ENCODE measurements at regions not wholly inside any gene's neighbourhood (a gene's known extent, or its start where the extent isn't known, plus 50 kb on each side); places are given as distances from the start of the nearest gene placed in this dataset.

DNA sequence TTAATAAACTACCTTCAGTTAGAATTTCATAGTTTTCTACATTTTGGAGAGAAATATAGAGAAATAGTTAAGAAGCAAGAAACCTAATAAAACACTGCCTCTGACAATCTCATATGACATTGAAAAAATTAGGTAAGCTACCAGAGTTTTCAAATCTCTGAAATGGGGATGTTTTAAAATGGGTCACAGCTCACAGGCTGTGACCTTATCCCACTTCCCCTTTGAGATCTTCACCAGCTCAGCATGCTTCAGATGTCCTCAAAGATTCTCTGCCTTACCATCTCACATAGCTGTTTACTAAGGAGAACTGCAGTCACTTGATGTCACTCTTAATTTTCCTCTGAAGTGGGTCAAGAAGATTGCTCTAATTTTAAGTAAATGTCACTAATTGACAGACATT is 717.8 kb downstream of the JRKL start:
- TF ChIP-seq, protein P1, sequence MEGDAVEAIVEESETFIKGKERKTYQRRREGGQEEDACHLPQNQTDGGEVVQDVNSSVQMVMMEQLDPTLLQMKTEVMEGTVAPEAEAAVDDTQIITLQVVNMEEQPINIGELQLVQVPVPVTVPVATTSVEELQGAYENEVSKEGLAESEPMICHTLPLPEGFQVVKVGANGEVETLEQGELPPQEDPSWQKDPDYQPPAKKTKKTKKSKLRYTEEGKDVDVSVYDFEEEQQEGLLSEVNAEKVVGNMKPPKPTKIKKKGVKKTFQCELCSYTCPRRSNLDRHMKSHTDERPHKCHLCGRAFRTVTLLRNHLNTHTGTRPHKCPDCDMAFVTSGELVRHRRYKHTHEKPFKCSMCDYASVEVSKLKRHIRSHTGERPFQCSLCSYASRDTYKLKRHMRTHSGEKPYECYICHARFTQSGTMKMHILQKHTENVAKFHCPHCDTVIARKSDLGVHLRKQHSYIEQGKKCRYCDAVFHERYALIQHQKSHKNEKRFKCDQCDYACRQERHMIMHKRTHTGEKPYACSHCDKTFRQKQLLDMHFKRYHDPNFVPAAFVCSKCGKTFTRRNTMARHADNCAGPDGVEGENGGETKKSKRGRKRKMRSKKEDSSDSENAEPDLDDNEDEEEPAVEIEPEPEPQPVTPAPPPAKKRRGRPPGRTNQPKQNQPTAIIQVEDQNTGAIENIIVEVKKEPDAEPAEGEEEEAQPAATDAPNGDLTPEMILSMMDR (IDR thresholded peaks at IDR 0.05) = no peak
- H3K4me3 Mint-ChIP-seq = no peak overlapping the region
- no peak for DNase-seq
- H3K36me3 Mint-ChIP-seq (ENCODE audit: low read depth) = no peaks in the 10 kb centered on the region
- H3K27ac Mint-ChIP-seq = no peak overlapping the region
- peaks cover 14% of the 10 kb centered on the region for H3K9me3 Mint-ChIP-seq
- H3K4me1 Mint-ChIP-seq (ENCODE audit: low read depth) = no peaks in the 10 kb centered on the region
- no peaks in the 10 kb centered on the region; the same call in 1 of the 2 replicates for H3K27me3 Mint-ChIP-seq (ENCODE audit: insufficient read depth)

DNA sequence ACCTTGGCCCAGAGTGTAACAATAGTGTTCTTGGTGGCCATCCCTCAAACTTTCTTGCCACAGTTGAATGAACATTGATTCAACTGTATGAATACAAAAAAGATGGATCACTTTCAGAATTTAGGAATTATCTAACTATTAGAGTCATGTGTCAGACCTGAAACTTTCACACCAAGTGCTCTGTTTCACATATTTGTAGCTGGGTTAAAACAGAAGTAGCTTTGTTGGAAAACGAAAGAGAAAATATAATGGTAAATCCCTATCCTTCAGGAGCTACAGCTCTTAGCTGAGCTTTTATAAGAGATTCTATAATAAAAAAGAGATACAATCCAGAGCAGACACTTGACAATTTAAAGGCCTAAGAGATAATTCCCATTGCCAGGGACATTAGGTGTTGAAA is 719.3 kb downstream of the JRKL start:
- no peaks in the 10 kb centered on the region; the same call in 1 of the 2 replicates for H3K27me3 Mint-ChIP-seq (ENCODE audit: insufficient read depth)
- TF ChIP-seq, protein P1 (IDR thresholded peaks at IDR 0.05) = no peak
- no peaks in the 10 kb centered on the region for H3K4me1 Mint-ChIP-seq (ENCODE audit: low read depth)
- H3K9me3 Mint-ChIP-seq = peaks cover 6% of the 10 kb centered on the region
- H3K27ac Mint-ChIP-seq = no peak overlapping the region
- no peaks in the 10 kb centered on the region for H3K36me3 Mint-ChIP-seq (ENCODE audit: low read depth)
- no peak overlapping the region for H3K4me3 Mint-ChIP-seq
- DNase-seq = no peak

DNA sequence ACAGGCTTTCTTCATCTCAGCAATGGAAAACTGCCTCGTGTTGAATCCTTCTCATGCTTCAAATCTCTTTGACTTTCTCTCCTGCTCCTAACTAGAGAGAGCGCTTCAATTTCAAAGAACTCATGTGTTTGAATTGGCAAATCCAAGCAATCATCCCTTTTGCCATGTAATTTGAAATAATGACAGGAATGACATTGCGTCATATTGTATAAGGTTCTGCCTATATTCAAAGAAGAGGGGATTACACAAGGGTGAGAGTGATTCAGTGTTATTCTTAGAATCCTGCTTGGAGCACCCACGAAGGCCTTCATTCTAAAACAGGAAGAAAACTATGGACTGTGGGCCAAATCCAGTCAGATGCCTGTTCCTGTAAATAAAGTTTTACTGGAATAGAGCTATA is 720.6 kb downstream of the JRKL start:
- TF ChIP-seq, protein P1 (IDR thresholded peaks at IDR 0.05) = no peak
- Mint-ChIP-seq H3K27me3 (ENCODE audit: insufficient read depth) (no peaks in the 10 kb centered on the region; the same call in 1 of the 2 replicates), H3K4me1 (ENCODE audit: low read depth) (no peaks in the 10 kb centered on the region), H3K9me3 (peaks cover 6% of the 10 kb centered on the region), H3K27ac (no peak overlapping the region), H3K36me3 (ENCODE audit: low read depth) (no peaks in the 10 kb centered on the region), H3K4me3 (no peak overlapping the region)
- no peak for DNase-seq

- Mint-ChIP-seq H3K27ac (no peak overlapping the region), H3K4me3 (no peak overlapping the region), H3K4me1 (ENCODE audit: low read depth) (no peaks in the 10 kb centered on the region), H3K27me3 (ENCODE audit: insufficient read depth) (no peaks in the 10 kb centered on the region), H3K9me3 (peaks cover 6% of the 10 kb centered on the region), H3K36me3 (ENCODE audit: low read depth) (no peaks in the 10 kb centered on the region)
- TF ChIP-seq, protein P1 (IDR thresholded peaks at IDR 0.05) = no peak
- no peak for DNase-seq
These were observed 721.7 kb downstream of the JRKL start for GRCh38 chr11:97111559-97111958.

DNA sequence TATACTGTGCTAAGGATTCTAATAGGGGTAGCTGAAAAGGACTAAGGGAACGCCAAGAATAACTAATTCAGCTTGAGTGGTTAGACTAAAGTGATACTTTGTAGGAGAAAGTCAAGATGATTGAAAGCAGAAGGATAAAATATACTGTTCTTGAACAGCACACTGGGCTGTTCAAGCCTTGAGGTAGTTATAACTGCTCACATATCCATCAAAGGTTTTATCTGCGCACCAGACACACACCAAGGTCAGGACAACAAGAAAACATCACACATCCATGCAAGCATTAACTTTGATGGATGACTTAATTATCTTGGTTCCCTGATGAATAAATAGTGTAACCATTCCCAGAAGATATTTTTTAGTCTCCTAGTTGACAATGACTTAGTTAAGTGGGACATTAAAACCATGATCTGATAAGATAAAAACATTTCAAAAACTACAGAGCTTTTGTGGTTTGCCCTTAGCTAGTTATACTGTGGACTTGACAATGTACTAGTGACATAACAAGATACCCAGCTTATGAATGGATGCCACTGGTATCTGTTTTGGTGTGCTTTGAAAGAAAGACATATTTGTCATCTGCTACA is 728.9 kb downstream of the JRKL start:
- TF ChIP-seq, protein P1 (IDR thresholded peaks at IDR 0.05) = no peak
- no peaks in the 10 kb centered on the region for H3K36me3 Mint-ChIP-seq (ENCODE audit: low read depth)
- no peak overlapping the region for H3K27ac Mint-ChIP-seq
- no peak for DNase-seq
- no peaks in the 10 kb centered on the region for H3K27me3 Mint-ChIP-seq (ENCODE audit: insufficient read depth)
- no peak overlapping the region for H3K4me3 Mint-ChIP-seq
- no peaks in the 10 kb centered on the region for H3K4me1 Mint-ChIP-seq (ENCODE audit: low read depth)
- H3K9me3 Mint-ChIP-seq = peaks cover 10% of the 10 kb centered on the region

DNA sequence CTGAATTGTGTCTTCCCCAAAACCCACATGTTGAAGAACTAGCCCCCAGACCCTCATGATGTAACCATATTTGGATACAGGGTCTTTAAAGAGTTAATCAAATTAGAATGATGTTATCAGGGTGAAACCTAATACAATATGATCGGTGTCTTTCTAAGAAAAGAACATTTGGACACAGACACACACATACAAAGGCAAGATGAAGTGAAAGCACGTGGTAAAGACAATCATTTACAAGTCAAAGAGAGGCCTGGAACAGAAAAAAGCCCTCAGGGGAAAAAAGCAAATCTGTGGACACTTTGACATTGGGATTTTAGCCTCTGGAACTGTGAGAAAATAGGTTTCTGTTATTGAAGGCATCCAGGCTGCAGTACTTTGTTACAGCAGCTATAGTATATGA is 733.4 kb downstream of the JRKL start:
- H3K4me1 Mint-ChIP-seq (ENCODE audit: low read depth) = no peaks in the 10 kb centered on the region
- TF ChIP-seq, protein P1 (IDR thresholded peaks at IDR 0.05) = no peak
- H3K27ac Mint-ChIP-seq = no peak overlapping the region
- no peaks in the 10 kb centered on the region for H3K27me3 Mint-ChIP-seq (ENCODE audit: insufficient read depth)
- H3K4me3 Mint-ChIP-seq = no peak overlapping the region
- H3K36me3 Mint-ChIP-seq (ENCODE audit: low read depth) = no peaks in the 10 kb centered on the region
- DNase-seq = no peak
- H3K9me3 Mint-ChIP-seq = peaks cover 14% of the 10 kb centered on the region
